H1 (cell line): ENCODE measurements at regions not wholly inside any gene's neighbourhood (a gene's known extent, or its start where the extent isn't known, plus 50 kb on each side); places are given as distances from the start of the nearest gene placed in this dataset.

Source experiments
- CTCF ChIA-PET: fragments of 300-600 bp; sonication (Branson Sonifier 250); formaldehyde crosslinking; loops from one replicate; lab custom pipeline; 2021; ENCODE audit not compliant: partially characterized antibody; lab: Charles Lee
- POLR2A ChIA-PET: fragments of 300-600 bp; sonication (Branson Sonifier 250); formaldehyde crosslinking; loops from one replicate; lab custom pipeline; 2021; ENCODE audit warnings: inconsistent platforms; ENCODE audit not compliant: partially characterized antibody; lab: Charles Lee
- DNase-seq, 2 experiments: peaks; one replicate each; pipeline versions ENCODE4 v3.0.0 to v3.0.0-alpha.2; 2010 to 2022; ENCODE audit warnings: low spot score in 2 of 2, low read depth in 1 of 2, mixed read lengths in 1 of 2
- FAIRE-seq: peaks from 2 replicates; lab custom pipeline; 2011; peaks lifted over from hg19 to GRCh38; lab: Jason Lieb, UNC
- H2AFZ ChIP-seq: 2 replicates; pipeline ENCODE4 v1.8.1; 2012; ENCODE audit warnings: low read length, inconsistent platforms
- H2AK5ac ChIP-seq: 2 replicates; pipeline ENCODE4 v1.6.1; 2013; ENCODE audit warnings: low read depth, low read length
- H2BK120ac ChIP-seq: replicated peaks from 2 replicates; pipeline ENCODE3; 2013; ENCODE audit warnings: low read depth, low read length, inconsistent platforms
- H2BK12ac ChIP-seq: 2 replicates; pipeline ENCODE4 v1.6.1; 2013; ENCODE audit warnings: low read depth, low read length
- H2BK15ac ChIP-seq: 2 replicates; pipeline ENCODE4 v1.6.1; 2013; ENCODE audit warnings: low read length
- H2BK20ac ChIP-seq: 2 replicates; pipeline ENCODE4 v1.6.1; 2013; ENCODE audit warnings: low read length
- H2BK5ac ChIP-seq: 2 replicates; pipeline ENCODE4 v1.6.1; 2013; ENCODE audit warnings: low read depth, low read length
- H3K14ac ChIP-seq: 2 replicates; pipeline ENCODE4 v1.6.1; 2013; ENCODE audit warnings: inconsistent platforms; ENCODE audit not compliant: insufficient read length
- H3K18ac ChIP-seq: 2 replicates; pipeline ENCODE4 v1.6.1; 2013; ENCODE audit warnings: low read length; ENCODE audit errors: extremely low read depth
- H3K23ac ChIP-seq: 2 replicates; pipeline ENCODE4 v1.6.1; 2013; ENCODE audit warnings: inconsistent platforms; ENCODE audit not compliant: insufficient read length
- H3K23me2 ChIP-seq: 2 replicates; pipeline ENCODE4 v1.6.1; 2013; ENCODE audit warnings: low read depth, low read length
- H3K27ac ChIP-seq: 2 replicates; pipeline ENCODE4 v1.6.1; 2011; ENCODE audit warnings: low read depth, low read length, inconsistent platforms
- H3K27me3 ChIP-seq, 4 experiments: replicated peaks in 1 of 4; 1 replicate in 1 of 4; 2 replicates in 3 of 4; pipeline versions ENCODE4 v1.6.1 to v1.8.1; 2011 to 2013; ENCODE audit warnings: low read length in 3 of 4, mild to moderate bottlenecking in 3 of 4, inconsistent platforms in 2 of 4, mixed read lengths in 2 of 4, moderate library complexity in 1 of 4; ENCODE audit not compliant: control insufficient read depth in 3 of 4, insufficient read depth in 3 of 4; ENCODE audit errors: extremely low read depth in 1 of 4
- H3K36me3 ChIP-seq, 4 experiments: 2 replicates each; pipeline versions ENCODE4 v1.6.1 to v1.8.1; 2011 to 2013; ENCODE audit warnings: mild to moderate bottlenecking in 4 of 4, low read length in 3 of 4, moderate library complexity in 2 of 4, control low read depth in 1 of 4, inconsistent platforms in 1 of 4; ENCODE audit not compliant: insufficient read depth in 4 of 4, control insufficient read depth in 2 of 4
- H3K4ac ChIP-seq: replicated peaks from 2 replicates; pipeline ENCODE3; 2013; ENCODE audit warnings: low read length, low read depth, mixed read lengths, inconsistent platforms; ENCODE audit not compliant: insufficient read length
- H3K4me1 ChIP-seq, 4 experiments: replicated peaks in 1 of 4; 1 replicate in 1 of 4; 2 replicates in 3 of 4; pipeline versions ENCODE4 v1.6.1 to v1.8.1; 2011 to 2013; ENCODE audit warnings: low read length in 3 of 4, inconsistent platforms in 2 of 4, mixed read lengths in 1 of 4; ENCODE audit not compliant: insufficient read depth in 4 of 4, control insufficient read depth in 3 of 4
- H3K4me2 ChIP-seq, 2 experiments: 2 replicates each; pipeline versions ENCODE4 v1.6.1 to v1.8.1; 2011 to 2013; ENCODE audit warnings: low read depth in 2 of 2, low read length in 2 of 2, control low read depth in 1 of 2, inconsistent platforms in 1 of 2, mild to moderate bottlenecking in 1 of 2; ENCODE audit not compliant: insufficient read depth in 1 of 2
- H3K4me3 ChIP-seq, 4 experiments: fragments of 200-600, 300-600 bp in 1 of 4; sonication (generic), shearing (Covaris generic), sonication (Bioruptor Twin) in 1 of 4; 2 replicates each; pipeline versions ENCODE4 v1.5.1 to v1.8.1; 2011 to 2016; ENCODE audit warnings: low read length in 4 of 4, low read depth in 3 of 4, control low read depth in 2 of 4, inconsistent platforms in 2 of 4, mild to moderate bottlenecking in 2 of 4, mixed read lengths in 1 of 4, moderate library complexity in 1 of 4; ENCODE audit not compliant: insufficient read depth in 2 of 4; ENCODE audit errors: extremely low read depth in 1 of 4
- H3K56ac ChIP-seq: replicated peaks from 2 replicates; pipeline ENCODE3; 2013; ENCODE audit warnings: low read depth, mild to moderate bottlenecking, mixed read lengths, low read length, inconsistent platforms; ENCODE audit not compliant: insufficient read length
- H3K79me1 ChIP-seq: 2 replicates; pipeline ENCODE4 v1.6.1; 2013; ENCODE audit warnings: low read depth, low read length, control low read depth
- H3K79me2 ChIP-seq, 2 experiments: 2 replicates each; pipeline versions ENCODE4 v1.6.1 to v1.8.1; 2012 to 2013; ENCODE audit warnings: low read length in 2 of 2, mild to moderate bottlenecking in 2 of 2, inconsistent platforms in 1 of 2; ENCODE audit not compliant: insufficient read depth in 2 of 2, control insufficient read depth in 1 of 2
- H3K9ac ChIP-seq, 4 experiments: replicated peaks in 1 of 4; 1 replicate in 1 of 4; 2 replicates in 3 of 4; pipeline versions ENCODE4 v1.6.1 to v1.8.1; 2011 to 2013; ENCODE audit warnings: low read depth in 3 of 4, low read length in 3 of 4, control low read depth in 2 of 4, mild to moderate bottlenecking in 2 of 4, moderate library complexity in 2 of 4, inconsistent platforms in 1 of 4; ENCODE audit errors: extremely low read depth in 1 of 4
- H3K9me3 ChIP-seq, 2 experiments: 2 replicates each; pipeline versions ENCODE4 v1.6.1 to v1.8.1; 2012 to 2013; ENCODE audit warnings: mild to moderate bottlenecking in 2 of 2, moderate library complexity in 2 of 2, control low read depth in 1 of 2, inconsistent platforms in 1 of 2, low read depth in 1 of 2, low read length in 1 of 2, mixed read lengths in 1 of 2; ENCODE audit not compliant: insufficient read depth in 2 of 2
- H4K20me1 ChIP-seq, 2 experiments: replicated peaks in 1 of 2; 2 replicates each; pipeline versions ENCODE3 to v1.8.1; 2011 to 2013; ENCODE audit warnings: inconsistent platforms in 2 of 2, low read length in 2 of 2, mild to moderate bottlenecking in 1 of 2; ENCODE audit not compliant: insufficient read depth in 2 of 2, control insufficient read depth in 1 of 2
- H4K5ac ChIP-seq: 2 replicates; pipeline ENCODE4 v1.6.1; 2013; ENCODE audit warnings: low read length, low read depth, mixed read lengths, inconsistent platforms; ENCODE audit not compliant: insufficient read length
- H4K8ac ChIP-seq: 2 replicates; pipeline ENCODE4 v1.8.0; 2013; ENCODE audit warnings: mild to moderate bottlenecking, moderate library complexity, low read length, inconsistent platforms; ENCODE audit not compliant: insufficient read depth; ENCODE audit errors: extremely low read depth
- H4K91ac ChIP-seq: replicated peaks from 2 replicates; pipeline ENCODE3; 2013; ENCODE audit warnings: low read length, mixed read lengths, inconsistent platforms; ENCODE audit not compliant: insufficient read length
- BACH1 ChIP-seq: IDR thresholded peaks from 2 replicates; pipeline ENCODE4 v1.6.1; 2012; ENCODE audit warnings: low read length, improper control_type of control experiment
- KDM1A ChIP-seq: fragments of 200-600, 300-600 bp; sonication (generic); IDR thresholded peaks from 2 replicates; pipeline ENCODE4 v1.7.1; 2016; ENCODE audit warnings: mild to moderate bottlenecking, low read length, borderline replicate concordance
- SIX5 ChIP-seq: IDR thresholded peaks from 2 replicates; pipeline ENCODE4 v1.6.1; 2011; ENCODE audit warnings: mild to moderate bottlenecking, low read depth, low read length
- SP4 ChIP-seq: IDR thresholded peaks from 2 replicates; pipeline ENCODE4 v1.6.1; 2012; ENCODE audit warnings: low read length, inconsistent platforms
- TAF1 ChIP-seq: IDR thresholded peaks from 2 replicates; pipeline ENCODE4 v1.6.1; 2011; ENCODE audit warnings: mild to moderate bottlenecking, low read depth, low read length
- WGBS, 2 experiments: shearing (Covaris generic) in 1 of 2; methylation state at CpG; one replicate each; pipeline versions ENCODE4 v1.1.6 to v1.1.7; 2013 to 2015; ENCODE audit warnings: low lambda C conversion rate in 2 of 2, mixed read lengths in 2 of 2, inconsistent platforms in 1 of 2, low coverage in 1 of 2, missing lambda C conversion rate in 1 of 2; ENCODE audit not compliant: insufficient replicate concordance in 2 of 2, insufficient coverage in 1 of 2, insufficient read length in 1 of 2; ENCODE audit errors: extremely low coverage in 1 of 2, missing lambda C conversion rate in 1 of 2; 5-methylcytosine and 5-hydroxymethylcytosine counted together

DNA sequence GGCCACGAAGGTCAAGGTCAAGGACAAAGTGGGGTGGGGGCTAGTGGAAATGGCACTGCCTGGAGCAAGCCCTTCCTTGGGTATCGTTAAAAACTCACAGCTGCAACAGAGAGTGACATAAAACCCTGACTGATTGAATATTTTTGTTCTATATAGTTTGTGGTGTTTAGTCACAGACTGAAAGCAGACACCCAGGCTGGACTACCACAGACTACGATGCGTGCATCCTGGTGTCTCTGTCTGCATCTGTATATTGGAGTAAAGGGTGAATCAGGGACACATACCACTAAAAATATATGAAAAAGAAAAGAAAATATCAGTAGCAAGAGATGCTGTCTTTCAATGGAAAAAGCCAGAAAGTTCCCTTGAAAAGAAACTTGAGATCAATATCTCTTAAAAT, 101.4 kb downstream of the KLF6 start:
- no peak overlapping the region for H4K5ac ChIP-seq
- H3K9ac ChIP-seq, result no peak overlapping the region
- no peak overlapping the region for H2BK15ac ChIP-seq
- H3K4me3 ChIP-seq, result no peak overlapping the region
- H2AFZ ChIP-seq, result no peak overlapping the region
- H4K91ac ChIP-seq, result no peak overlapping the region
- H3K4ac ChIP-seq, result no peak overlapping the region
- no peak for DNase-seq
- no peak overlapping the region for H2BK120ac ChIP-seq
- no peak overlapping the region for H3K23ac ChIP-seq
- H4K8ac ChIP-seq, result no peak overlapping the region
- no peaks in the 10 kb centered on the region for H3K36me3 ChIP-seq
- H3K27me3 ChIP-seq, result no peaks in the 10 kb centered on the region
- no peak overlapping the region for H3K56ac ChIP-seq
- WGBS, 2 experiments, result 88% methylated on average over 4 of the region's 4 CpGs; no CpG with 5 or more reads in 1 of the 2 experiments
- no peak overlapping the region for H3K4me2 ChIP-seq
- no peak for FAIRE-seq
- no peak overlapping the region for H3K14ac ChIP-seq
- CTCF ChIA-PET, result interaction anchor here (1.3 kb wide), 1 partner anchor 27 kb away, joined by 4 read pairs; no protein-coding TSS in a partner anchor
- H2AK5ac ChIP-seq, result no peak overlapping the region
- H4K20me1 ChIP-seq, result no peaks in the 10 kb centered on the region
- H2BK12ac ChIP-seq, result no peak overlapping the region
- H3K9me3 ChIP-seq, result no peaks in the 10 kb centered on the region
- H3K18ac ChIP-seq, result no peak overlapping the region
- H3K79me1 ChIP-seq, result no peaks in the 10 kb centered on the region
- no peak overlapping the region for H2BK20ac ChIP-seq
- H2BK5ac ChIP-seq, result no peak overlapping the region
- POLR2A ChIA-PET, result no interaction called here
- no peaks in the 10 kb centered on the region for H3K23me2 ChIP-seq
- no peak overlapping the region for H3K27ac ChIP-seq
- TF ChIP-seq TAF1 (no peak), BACH1 (no peak), SP4 (no peak), KDM1A (no peak), SIX5 (no peak)
- TF ChIP-seq, all 59 proteins: peak for 0
- no peaks in the 10 kb centered on the region for H3K4me1 ChIP-seq
- H3K79me2 ChIP-seq, result no peaks in the 10 kb centered on the region
